Heart left ventricle (tissue), 13 donors: ENCODE measurements at regions not wholly inside any gene's neighbourhood (a gene's known extent, or its start where the extent isn't known, plus 50 kb on each side); places are given as distances from the start of the nearest gene placed in this dataset.

Experiments used
- POLR2A ChIP-seq, 2 donors: fragments of 450-650 bp; IDR thresholded peaks; one replicate each; pipeline ENCODE4 v1.6.1; 2017; ENCODE audit warnings: antibody characterized with exemption in 2 of 2, mild to moderate bottlenecking in 2 of 2, moderate library complexity in 2 of 2
- TF ChIP-seq, protein P1 (sequence below), 12 donors: fragments of 200-600 bp; sonication (generic) in 4 of 12; IDR thresholded peaks; one replicate each; pipeline versions ENCODE4 v1.5.0 to v1.8.0; 2018 to 2022; ENCODE audit warnings: antibody characterized with exemption in 12 of 12, mild to moderate bottlenecking in 5 of 12
- donor health status: ischemic (EF 13 %, LVEDD 7.1; RV severe dilation, severe dysfunction).
- donor health status: DM: no; HTN: yes; CAD: no.
- donor health status: DM: no; HTN: no; CAD: no.
- donor health status: ischemic (EF 25% LVEDD 6.9; RV normal size, moderate dysfunction).
- donor health status: ischemic (EF 25% LVEDD 5.7; RV mildly dilated, moderate dysfunction).
- donor health status: ischemic (EF 35%, LVEDD 5.7; RV mildly dilated, moderate dysfunction).
- donor health status: nonischemic (EF 11% LVEDD 7.7; RV severe dilation, severe dysfunction).
- donor health status: DM: yes; HTN: yes; CAD: no.
- donor health status: PGD.
- donor health status: ischemic (EF 29% LVEDD 5.4; RV normal size, mild dysfunction).
- donor health status: nonischemic (EF 23%, LVEDD 6.1; RV moderate dilation, normal function).

DNA sequence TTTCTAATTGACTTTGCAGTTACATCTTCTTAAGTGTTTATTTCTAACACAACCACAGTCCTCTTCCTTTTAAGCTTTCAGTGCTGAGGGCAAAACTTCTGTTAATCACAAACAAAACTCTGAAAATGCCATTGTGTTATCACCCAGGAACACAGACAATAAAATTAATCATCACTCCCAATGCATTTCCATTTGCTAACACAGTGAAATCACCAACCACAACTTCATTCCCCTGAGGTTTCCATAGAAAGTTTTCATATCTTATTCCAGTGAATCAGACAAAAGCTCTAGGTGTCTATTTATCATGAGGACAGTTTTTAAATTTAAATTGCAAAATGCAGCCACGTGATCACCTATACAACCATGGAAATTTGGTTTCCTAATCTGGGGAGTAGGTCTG, 516.2 kb upstream of the TSPY4 start:
- TF ChIP-seq POLR2A (IDR thresholded peaks at IDR 0.05): no peak
- TF ChIP-seq, protein P1, sequence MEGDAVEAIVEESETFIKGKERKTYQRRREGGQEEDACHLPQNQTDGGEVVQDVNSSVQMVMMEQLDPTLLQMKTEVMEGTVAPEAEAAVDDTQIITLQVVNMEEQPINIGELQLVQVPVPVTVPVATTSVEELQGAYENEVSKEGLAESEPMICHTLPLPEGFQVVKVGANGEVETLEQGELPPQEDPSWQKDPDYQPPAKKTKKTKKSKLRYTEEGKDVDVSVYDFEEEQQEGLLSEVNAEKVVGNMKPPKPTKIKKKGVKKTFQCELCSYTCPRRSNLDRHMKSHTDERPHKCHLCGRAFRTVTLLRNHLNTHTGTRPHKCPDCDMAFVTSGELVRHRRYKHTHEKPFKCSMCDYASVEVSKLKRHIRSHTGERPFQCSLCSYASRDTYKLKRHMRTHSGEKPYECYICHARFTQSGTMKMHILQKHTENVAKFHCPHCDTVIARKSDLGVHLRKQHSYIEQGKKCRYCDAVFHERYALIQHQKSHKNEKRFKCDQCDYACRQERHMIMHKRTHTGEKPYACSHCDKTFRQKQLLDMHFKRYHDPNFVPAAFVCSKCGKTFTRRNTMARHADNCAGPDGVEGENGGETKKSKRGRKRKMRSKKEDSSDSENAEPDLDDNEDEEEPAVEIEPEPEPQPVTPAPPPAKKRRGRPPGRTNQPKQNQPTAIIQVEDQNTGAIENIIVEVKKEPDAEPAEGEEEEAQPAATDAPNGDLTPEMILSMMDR (IDR thresholded peaks at IDR 0.05): no peak
